Limb (tissue), 2 donors: ENCODE measurements at regions not wholly inside any gene's neighbourhood (a gene's known extent, or its start where the extent isn't known, plus 50 kb on each side); places are given as distances from the start of the nearest gene placed in this dataset.

Experiments
- DNase-seq, 2 donors: peaks; one replicate each; pipeline ENCODE4 v3.0.0-alpha.2; 2016; ENCODE audit errors: extremely low spot score in 2 of 2

DNA sequence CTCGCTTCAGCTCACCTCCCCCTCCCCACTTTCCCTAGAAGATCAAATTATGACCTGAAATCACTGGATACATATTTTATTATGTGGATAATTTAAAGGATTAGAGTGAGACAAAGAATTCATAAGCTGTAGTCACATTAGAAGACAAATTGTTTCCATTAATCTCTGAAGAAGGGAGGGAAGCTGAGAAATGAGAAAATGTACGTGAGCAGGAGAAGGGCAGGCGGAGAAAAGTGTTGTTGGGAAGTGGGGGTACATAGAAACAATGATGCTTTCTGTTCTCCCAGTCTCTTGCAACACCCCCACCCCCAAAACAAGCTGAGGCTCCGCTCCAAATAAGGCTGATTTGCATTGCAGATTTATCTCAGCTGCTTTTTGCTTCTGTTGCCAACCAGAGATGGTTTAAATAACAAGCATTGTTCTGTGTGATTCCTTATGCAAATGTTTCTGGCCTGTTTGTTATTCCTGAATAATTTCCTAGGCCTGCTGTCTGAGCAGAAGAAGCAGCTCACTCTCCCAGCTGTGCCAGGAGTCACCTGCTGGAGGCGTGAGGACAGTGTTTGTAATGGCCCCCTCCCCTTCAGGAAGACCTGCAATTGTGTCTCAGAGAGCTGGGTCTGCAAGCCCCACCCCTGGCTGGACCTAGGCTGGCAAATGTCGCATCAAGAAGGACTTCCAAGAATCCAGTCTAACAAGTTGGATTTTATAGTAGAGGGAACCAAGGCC, 121.8 kb upstream of the TNR start:
- DNase-seq: no peak

DNA sequence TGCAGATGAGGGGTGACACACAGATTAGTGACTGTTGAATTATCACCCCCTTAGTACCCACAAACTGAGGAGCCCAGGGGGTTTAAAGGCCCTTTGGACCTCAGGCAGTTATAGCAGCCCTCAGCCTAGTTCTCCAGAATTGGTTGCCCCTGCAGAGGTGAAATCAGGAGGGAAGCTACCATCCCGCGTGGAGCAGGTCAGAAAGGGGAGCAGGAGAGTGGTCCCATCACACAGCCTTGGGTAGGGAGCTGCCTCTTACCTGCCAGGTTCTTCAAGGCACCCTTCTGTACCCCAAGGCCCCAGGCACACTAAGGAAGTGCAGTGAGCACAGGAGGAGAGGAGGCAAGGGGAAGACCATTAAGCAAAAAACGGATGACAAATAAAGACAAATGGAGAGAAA, 121.2 kb upstream of the TNR start:
- DNase-seq: no peak

DNA sequence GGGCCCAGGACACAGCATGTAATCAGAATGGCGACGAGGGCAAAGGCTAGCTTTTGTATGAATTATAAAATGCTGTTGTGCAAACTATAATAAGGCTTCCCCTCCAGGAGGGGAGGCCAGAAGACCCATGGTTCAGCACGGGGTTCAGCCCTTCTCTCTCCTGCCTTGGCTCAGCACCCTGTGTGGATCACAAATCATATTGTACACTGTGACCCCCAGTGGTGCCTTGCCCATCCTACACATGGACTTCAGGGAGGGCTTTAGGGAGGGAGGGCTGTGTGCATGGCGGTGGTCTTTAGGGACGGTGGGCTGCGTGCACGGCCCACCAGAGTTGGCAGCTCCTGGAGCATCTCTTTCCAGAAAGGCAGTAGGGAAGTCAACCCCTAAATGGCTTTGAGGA, 120.8 kb upstream of the TNR start:
- no peak for DNase-seq

DNA sequence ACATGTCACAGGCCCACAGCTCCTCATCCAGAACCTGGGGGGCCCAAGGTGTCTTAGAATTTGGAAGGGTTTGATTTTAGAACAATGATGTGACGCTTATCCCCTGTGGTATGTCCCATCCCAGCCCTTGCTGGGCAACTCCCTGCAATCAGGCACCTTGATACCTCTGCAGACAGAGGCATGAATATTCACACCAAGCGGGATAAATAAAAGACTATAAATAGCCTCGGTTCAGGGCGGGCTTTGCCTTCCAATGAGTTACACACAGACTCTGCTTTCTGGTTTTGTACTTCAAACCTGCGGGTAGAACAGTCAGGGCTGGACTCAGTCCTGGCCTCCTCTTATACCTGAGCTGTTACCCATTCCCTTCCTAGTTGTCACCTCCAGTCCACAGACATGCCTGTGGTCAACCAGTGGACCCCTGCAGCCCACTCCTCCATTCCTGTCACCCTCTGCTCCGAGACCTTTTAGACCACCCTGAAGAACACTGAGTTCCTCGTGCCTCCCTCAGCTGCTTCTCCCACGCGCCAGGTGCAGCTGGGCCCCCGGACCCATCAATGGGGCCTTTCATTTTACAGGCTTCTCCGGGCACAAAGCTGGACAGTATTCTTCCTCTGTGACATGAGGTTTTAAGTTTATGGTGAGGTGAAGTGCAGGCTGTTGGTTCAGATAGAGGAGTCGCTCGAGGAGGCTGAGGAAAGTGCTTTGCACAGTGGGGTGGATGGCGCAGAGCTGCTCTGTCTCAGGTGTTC, 120.1 kb upstream of the TNR start:
- peak in 1 of 2 donors; percentile 22 for DNase-seq

DNA sequence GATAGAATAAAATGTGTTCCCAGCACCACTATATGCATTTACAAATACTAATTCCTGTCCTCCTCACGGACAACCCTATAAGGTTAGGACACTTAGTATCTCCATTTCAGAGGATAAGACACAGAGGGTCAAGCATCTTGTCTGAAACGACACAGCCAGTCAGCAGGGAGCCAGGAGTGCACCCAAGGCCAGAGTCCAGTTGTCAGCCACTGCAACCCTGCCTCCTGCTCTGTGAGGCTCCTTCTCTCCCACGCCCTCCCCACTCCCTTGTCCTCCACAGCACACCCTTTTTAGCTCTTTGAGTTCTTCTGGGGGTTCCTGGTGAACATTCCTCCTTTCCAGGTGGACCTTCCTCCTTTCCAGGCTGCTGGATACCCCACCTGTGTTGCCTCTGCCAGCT, 119.0 kb upstream of the TNR start:
- no peak for DNase-seq

DNA sequence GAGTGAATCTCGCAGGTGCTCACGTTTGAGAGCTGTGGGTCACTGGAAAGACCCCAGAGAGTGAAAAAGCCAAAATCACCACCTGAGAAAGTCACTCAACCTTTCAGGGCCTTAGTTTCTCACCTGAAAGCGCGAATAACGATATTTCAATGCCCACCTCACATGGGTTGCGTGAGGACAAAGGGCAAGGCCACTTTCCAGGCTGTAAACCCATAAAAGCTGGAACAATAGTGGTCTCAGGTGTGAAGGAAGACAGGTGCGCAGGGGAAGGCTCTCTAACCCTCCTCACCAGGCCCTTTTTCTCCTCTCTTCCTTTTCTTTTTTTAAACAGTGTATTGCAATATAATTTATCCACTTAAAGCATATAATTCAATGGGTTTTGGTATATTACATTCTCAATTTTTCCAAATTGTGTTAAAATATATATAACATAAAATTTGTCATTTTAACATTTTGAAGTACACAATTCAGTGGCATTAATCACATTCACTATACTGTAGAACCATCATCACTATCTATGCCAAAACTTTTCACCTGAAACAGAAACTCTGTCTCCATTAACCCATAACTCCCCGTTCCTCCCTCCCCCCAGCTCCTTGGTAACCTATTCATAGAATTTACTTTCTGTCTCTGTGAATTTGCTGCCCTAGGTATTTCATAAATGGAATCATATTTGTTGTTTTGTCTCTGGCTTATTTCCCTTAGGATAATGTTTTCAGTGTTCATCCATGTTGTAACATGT, 118.4 kb upstream of the TNR start:
- no peak for DNase-seq

DNA sequence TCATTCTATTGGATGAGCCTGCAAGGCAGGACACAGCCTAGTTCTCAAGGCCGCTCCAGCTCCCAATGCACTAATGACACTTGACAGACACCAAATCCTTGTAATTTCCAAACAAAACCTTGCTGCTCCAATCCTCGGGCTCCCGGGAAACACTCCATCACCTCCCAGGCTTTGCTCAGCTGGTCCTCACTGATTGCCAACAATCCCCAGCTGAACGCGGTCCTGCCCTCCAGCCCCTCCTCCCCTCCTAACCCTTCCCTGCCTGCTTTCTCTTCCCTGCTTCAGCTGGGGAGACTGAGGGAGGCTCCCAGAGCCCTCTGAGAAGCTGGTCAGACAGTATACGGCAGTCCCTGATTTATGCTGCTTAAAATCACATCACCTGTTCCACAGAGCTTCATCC, 114.4 kb upstream of the TNR start:
- DNase-seq: peak in 1 of 2 donors; percentile 28

DNA sequence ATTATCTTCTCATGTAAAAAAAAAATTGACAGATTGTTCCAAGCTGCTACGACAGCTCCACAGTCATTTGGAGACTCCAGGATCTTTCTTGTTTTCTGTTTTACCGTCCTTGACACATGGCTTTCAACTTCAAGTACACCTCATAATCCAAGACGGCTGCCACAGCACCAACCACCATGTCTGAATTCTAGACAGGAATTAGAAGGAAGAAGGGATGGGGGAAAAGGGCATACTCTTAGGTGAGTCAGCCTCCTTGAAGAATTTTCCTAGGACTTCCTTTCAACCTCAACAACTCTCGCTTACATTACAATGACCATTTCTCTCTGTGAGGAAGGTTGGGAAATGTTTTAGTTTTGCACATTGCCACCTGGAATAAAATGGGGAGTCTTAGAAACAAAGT, 110.3 kb upstream of the TNR start:
- DNase-seq: no peak

DNA sequence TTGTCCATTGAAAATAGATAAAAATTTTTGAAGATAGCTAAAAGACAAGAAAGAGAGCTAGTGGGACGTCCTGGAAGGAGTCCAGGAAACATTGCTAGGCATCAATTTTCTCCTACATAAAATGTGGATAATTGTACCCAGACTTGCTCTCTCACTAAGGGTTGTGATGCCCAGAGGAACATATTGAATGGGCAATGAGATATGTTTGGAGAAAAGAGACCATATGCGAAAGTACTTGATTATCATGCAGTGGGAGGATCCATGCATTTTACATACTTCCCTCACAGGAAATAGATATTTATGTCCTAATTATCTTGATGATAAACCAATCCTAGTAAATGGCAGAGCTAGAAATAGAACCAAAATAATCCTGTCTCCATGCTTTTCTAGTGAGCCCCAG, 108.4 kb upstream of the TNR start:
- DNase-seq: no peak

DNA sequence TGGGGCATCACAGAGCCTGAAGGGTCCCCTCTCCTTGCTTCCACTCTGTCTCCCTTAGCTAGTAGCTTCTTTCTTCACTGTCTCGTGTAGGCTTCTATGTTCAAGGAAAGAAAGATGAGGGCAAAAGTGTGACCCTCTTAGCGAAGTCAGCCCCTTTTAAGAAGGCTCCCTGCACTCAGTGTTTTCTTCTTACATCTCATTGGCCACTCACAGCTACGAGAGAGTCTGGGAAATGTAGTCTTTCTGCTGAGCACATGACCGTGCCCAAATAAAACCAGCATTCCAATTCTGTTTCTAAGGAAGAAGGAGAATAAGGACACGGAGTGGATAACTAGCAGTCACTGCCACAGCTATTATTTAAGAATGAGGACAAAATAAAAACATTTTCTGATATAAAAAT, 104.9 kb upstream of the TNR start:
- no peak for DNase-seq

DNA sequence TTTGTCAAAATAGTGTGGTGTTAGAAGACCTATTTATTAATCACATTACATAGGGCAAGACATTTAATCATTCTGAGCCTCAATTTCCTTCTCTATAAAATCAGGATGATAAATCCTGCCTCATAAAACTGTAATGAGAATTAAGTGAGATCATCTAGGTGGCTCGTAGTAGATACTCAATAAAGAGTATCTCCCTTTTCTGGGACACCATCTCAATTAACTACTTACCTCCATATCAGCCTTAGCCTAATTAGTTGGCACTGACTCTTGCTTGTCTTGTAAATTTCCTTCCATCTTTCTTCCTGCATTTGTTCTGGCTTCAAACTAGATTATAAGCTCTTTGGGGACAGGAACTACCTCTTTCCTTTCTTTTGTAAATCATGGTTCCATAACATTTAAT, 102.6 kb upstream of the TNR start:
- DNase-seq: no peak

DNA sequence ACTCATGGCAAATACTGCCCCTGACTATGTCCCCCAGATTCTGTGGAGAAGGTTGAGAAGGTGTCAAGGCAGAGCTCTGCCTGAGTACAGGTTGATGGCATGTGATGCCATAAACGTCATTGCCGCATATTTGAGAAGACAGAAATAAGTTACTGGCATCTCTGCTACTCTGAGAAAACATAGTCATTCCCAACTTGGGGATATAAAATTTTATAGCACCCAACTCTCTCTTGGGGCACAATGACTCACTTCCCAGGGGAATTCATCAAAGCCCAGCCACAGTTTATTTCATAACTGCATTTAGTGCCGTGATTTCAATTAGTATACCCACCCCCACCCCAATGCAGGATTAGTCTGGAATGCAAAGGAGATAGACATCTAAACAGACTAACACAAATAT, 101.9 kb upstream of the TNR start:
- no peak for DNase-seq

DNA sequence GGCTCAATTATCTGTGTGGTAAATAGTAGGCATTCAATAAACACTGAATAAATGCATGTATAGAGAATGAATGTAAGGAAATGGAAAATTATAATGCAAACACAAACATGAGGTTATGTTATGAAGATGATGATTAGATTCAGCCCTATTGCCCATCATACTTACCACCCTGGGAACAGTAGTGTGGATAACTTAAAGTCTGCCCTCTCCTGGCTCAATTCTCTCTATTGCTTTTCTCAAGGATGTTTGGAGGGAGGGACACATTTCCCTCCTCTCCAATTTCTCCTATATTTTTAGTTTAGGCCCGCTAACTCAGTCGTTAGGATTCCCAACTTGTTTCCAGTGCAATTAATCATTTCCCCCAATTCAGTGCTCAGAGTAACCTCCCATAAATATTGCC, 101.5 kb upstream of the TNR start:
- no peak for DNase-seq

DNA sequence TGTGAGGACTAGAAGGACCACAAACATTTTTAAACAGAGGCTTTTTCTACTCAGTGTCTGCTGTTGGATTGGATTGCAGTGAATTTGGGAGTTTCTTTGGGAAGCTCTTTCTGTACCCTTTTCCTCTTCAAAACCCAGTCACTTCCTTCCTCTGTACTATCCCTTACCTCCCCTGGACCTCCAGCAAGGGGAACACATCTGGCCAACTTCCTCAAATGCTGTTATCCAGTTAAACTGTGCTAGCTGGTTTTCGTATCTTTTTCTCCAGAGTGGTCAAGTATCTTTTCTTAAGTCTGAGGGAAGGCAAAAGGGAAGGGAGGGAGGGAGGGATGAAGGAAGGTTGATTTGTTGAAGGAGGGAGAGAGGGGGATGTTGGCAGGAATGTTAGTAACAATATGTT, 99.2 kb upstream of the TNR start:
- no peak for DNase-seq

DNA sequence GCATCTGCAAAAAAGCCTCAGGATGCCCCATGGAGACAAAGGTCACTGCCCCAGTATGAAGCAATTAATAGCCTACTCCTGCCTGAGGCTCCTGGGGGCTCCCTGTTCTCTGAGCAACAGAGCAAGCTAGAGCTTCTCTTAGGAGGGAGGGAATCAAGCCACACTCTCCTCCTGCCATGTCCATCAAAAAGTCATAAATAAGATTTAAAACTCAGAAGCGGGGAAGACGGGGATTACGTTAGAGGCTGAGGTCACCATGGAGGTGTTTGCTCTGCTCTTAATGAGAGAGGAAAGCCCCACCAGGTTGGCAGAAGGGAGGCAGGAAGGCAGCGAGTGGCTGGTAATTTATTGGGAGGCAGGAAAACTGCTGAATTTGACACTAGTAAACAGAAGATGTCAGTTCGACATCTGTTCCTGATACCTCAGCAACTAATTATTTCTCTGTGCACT, 98.4 kb upstream of the TNR start:
- no peak for DNase-seq

DNA sequence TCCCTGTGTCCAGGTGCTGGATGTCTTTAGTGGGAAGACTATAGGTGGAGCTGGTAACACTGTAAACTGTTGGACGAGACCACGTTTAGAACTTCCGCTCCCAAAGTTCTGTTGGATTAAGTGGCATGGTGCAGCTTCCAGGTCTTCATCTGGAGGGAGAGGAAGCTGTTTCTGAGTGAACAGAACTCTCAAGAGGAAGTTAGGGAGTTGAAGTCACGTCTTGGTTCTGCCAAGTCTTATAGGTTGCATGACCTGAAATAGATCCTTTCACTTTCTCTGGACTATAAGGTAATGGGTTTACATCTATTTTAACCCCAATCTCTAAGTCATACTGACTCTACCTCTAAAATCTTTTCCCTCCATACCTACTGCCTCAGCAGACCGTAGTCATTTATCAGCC, 97.4 kb upstream of the TNR start:
- DNase-seq: no peak

DNA sequence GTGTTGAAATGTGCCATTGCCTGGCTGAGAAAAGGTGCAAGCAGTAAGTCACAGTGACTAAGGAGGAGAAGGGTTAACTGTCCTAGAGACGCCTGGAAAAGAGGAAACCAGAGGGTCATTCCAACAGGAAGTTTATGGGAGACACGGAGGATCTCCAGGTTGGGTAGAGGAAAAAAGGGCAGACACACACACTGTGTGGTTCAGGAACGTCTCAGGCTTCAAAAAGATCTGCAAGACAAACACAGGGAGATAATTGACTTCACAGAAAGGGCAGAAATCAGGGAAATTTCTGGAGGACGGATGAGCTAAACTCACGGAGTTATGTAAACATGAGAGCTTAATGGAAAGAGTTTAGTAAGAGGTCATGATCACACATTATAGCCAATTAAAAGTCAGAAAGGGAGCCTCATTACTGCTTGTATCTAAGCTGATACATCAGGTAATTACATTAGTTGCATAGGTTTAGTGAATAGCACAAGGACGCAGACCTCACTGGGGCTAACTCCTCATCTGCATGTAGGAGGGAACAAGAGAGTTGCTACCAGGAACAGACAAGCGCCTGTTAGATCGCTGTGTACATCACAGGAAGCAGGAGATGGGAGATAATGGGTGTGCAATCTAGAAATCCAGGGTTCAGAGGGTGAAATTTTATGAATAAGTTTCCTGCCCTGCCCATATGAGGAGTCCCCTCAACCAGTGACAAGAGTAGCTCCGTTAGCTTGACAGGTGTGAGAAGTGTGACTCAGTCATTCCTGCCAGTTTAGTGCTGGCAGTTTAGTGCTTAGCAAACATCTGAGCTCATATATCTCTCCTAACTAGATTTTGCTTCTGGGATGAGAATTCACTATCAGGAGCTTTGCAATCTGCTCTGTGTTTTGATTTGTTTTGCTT, 96.6 kb upstream of the TNR start:
- no peak for DNase-seq

DNA sequence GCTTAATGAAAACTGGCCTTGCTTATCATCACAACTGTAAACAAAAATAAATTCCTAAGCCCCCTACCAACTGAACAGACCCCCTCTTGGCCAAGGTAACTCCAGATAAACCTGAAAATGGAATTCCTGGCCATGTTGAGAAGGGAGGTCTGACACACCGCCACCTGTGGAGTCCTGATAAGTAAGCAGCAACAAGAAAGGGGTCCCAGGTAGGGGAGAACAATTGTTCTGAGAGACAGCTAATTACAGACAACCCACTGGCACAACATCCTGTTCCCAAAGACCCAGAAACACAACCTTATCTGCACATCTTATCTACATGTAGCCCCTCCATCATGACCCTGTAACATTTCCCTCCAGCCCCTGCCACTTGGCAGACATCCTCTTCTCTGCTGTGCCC, 91.2 kb upstream of the TNR start:
- DNase-seq: no peak

DNA sequence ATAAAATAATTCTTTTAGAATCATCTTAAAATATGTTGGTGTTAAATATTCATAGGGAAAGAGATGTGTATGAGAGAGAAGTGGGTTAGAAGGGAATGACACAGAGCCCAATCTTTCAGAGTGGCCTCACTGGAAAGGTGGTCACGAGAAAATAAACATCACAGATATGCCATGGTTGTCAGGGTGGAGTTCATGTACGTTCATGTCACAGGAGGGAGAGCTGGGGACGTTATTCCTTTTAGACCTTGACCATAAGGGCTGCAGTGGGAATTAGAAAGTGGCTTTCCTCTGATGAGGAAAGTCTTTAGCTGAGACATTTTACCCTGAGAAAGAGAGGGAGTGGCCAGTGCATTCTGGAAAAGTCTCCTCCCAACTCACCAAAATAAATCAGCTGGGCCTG, 90.6 kb upstream of the TNR start:
- DNase-seq: no peak

DNA sequence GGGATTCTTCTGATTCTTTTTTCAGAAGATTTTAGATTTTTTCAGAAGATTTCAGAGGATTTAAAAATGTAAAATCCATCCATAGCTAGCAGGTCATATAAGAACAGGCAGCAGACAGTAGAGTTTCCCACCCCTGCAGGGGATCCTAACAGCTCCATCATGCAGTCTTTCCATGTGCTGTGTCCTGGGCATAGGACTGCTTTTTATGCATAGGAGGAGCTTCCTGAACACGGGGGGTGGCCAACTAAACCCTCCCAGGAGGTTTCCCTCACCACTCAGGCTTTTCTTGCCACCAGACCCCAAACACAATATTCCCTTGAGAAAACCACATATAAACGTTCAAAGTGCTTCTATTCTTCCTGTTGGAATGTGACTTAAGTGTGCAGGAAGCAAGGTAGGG, 90.1 kb upstream of the TNR start:
- no peak for DNase-seq

DNA sequence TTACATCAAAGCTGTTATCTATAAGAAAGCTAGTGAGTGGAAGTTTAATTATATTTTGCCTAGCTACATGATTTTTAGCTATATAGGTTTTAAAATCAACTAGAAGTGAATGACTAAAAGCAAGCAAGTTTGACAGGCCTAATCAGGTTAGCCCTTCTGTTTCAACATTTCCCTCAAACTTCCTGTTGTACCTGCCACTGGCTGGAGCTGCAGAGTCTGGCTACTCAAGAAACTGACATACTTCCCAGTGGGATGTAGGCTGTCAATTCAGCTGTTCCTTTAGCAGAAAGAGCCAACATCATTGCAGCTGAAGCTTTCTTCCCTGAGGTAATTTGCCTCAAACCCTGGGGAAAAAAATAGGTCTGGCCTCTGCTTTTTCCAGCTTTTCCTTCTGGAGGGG, 87.1 kb upstream of the TNR start:
- no peak for DNase-seq

DNA sequence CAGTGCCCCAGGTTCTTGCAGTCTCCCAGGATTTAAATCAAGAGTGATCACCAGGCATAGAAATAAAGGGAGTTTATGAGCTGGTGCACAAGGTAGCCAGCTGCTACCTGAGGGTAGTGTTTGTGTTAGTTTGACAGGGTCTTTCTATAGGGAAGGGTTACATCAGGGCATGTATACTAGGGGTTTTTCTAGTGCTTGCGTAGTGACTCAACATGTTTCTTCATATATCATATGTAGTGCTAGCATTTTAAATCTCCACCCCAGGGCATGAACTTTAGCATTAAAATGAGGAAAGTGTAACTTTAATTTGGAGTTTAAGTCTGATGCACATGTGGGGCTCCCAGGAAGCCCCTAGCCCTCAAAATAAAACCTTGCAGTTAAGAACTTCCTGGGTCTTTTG, 86.5 kb upstream of the TNR start:
- DNase-seq: no peak
